ENCODE measurements at regions not wholly inside any gene's neighbourhood (a gene's known extent, or its start where the extent isn't known, plus 50 kb on each side); places are given as distances from the start of the nearest gene placed in this dataset.

GRCh38 chr12:68468036-68468435 is 135.9 kb upstream of the MDM1 start:
- Histone ChIP-seq H3K9me2 (no peaks in the 10 kb centered on the region), H2AFZ (ENCODE audit: low read depth) (no peak overlapping the region), H3K36me3 (replicated peaks in 1 of 2; ENCODE audit: control insufficient read depth in 1 of 2, insufficient read depth in 2 of 2, low read length in 1 of 2) (no peaks in the 10 kb centered on the region), H3K4me1 (ENCODE audit: control insufficient read depth in 1 of 2, insufficient read depth in 2 of 2, low read depth in 1 of 2, low read length in 1 of 2) (no peaks in the 10 kb centered on the region; a peak in 1 of 4 replicates), H3F3A (replicated peaks; ENCODE audit: insufficient read depth) (peaks cover 4% of the 10 kb centered on the region), H3K4me3 (ENCODE audit: low read depth in 2 of 2, low read length in 1 of 2) (no peak overlapping the region), H4K20me1 (ENCODE audit: insufficient read depth) (no peaks in the 10 kb centered on the region), H3K9ac (no peak overlapping the region), H3K9me3 (no peaks in the 10 kb centered on the region), H3K4me2 (no peak overlapping the region), H3K27ac (ENCODE audit: low read depth in 2 of 2, low read length in 1 of 2) (no peak overlapping the region), H3K79me2 (ENCODE audit: insufficient read depth) (no peaks in the 10 kb centered on the region), H3K27me3 (ENCODE audit: insufficient read depth) (no peaks in the 10 kb centered on the region)
- TF ChIP-seq CHD2 (IDR thresholded peaks at IDR 0.05; ENCODE audit: low read length, partially characterized antibody) (no peak), RCOR1 (IDR thresholded peaks at IDR 0.05; ENCODE audit: low read length) (no peak), USF1 (IDR thresholded peaks at IDR 0.05; ENCODE audit: borderline replicate concordance, low read depth) (no peak), GABPA (IDR thresholded peaks at IDR 0.05; ENCODE audit: low read depth) (no peak), TCF12 (IDR thresholded peaks at IDR 0.05) (no peak), CTCF (IDR thresholded peaks at IDR 0.05) (no peak)
- ChIA-PET CTCF (interaction anchor here (0.6 kb wide), 1 partner anchor 596 kb away, joined by 3 read pairs; no protein-coding TSS in a partner anchor), POLR2A (no interaction called here)
- 76% methylated on average over 2 of the region's 2 CpGs for WGBS (ENCODE audit: low lambda C conversion rate)
- no peak for DNase-seq

GRCh38 chr12:68469113-68469512 is 137.0 kb upstream of the MDM1 start:
- H2AFZ ChIP-seq (ENCODE audit: low read depth) = no peak overlapping the region
- ChIA-PET POLR2A (no interaction called here), CTCF (no interaction called here)
- peaks cover 4% of the 10 kb centered on the region for H3F3A ChIP-seq (replicated peaks; ENCODE audit: insufficient read depth)
- H3K9me2 ChIP-seq = no peaks in the 10 kb centered on the region
- no peak overlapping the region for H3K4me3 ChIP-seq (ENCODE audit: low read depth in 2 of 2, low read length in 1 of 2)
- no peak overlapping the region for H3K4me2 ChIP-seq
- H3K79me2 ChIP-seq (ENCODE audit: insufficient read depth) = no peaks in the 10 kb centered on the region
- H3K9ac ChIP-seq = no peak overlapping the region
- no peaks in the 10 kb centered on the region; a peak in 1 of 4 replicates for H3K4me1 ChIP-seq (ENCODE audit: control insufficient read depth in 1 of 2, insufficient read depth in 2 of 2, low read depth in 1 of 2, low read length in 1 of 2)
- no peaks in the 10 kb centered on the region for H4K20me1 ChIP-seq (ENCODE audit: insufficient read depth)
- no peaks in the 10 kb centered on the region for H3K36me3 ChIP-seq (replicated peaks in 1 of 2; ENCODE audit: control insufficient read depth in 1 of 2, insufficient read depth in 2 of 2, low read length in 1 of 2)
- DNase-seq = no peak
- no peaks in the 10 kb centered on the region for H3K9me3 ChIP-seq
- 98% methylated on average over 3 of the region's 3 CpGs for whole genome bisulfite sequencing (ENCODE audit: low lambda C conversion rate)
- TF ChIP-seq CHD2 (IDR thresholded peaks at IDR 0.05; ENCODE audit: low read length, partially characterized antibody) (no peak), REST (IDR thresholded peaks at IDR 0.05; ENCODE audit: low read depth, low read length) (no peak), RAD21 (IDR thresholded peaks at IDR 0.05; ENCODE audit: low read length) (no peak), NFIC (IDR thresholded peaks at IDR 0.05; ENCODE audit: borderline replicate concordance) (no peak), MEF2A (IDR thresholded peaks at IDR 0.05; ENCODE audit: borderline replicate concordance, low read depth) (no peak), USF2 (IDR thresholded peaks at IDR 0.05; ENCODE audit: borderline replicate concordance, low read depth, low read length) (no peak), TEAD4 (IDR thresholded peaks at IDR 0.05; ENCODE audit: borderline replicate concordance, insufficient read depth) (no peak), USF1 (IDR thresholded peaks at IDR 0.05; ENCODE audit: borderline replicate concordance, low read depth) (no peak)
- no peak overlapping the region for H3K27ac ChIP-seq (ENCODE audit: low read depth in 2 of 2, low read length in 1 of 2)
- H3K27me3 ChIP-seq (ENCODE audit: insufficient read depth) = no peaks in the 10 kb centered on the region
